SU-DHL-6 (cell line): ENCODE measurements at regions not wholly inside any gene's neighbourhood (a gene's known extent, or its start where the extent isn't known, plus 50 kb on each side); places are given as distances from the start of the nearest gene placed in this dataset.

ENCODE experiments used
- H2AFZ ChIP-seq: fragments of 200-600 bp; sonication (generic); 2 replicates; pipeline ENCODE4 v1.6.1; 2014; ENCODE audit warnings: low read depth, mild to moderate bottlenecking, moderate library complexity, mixed read lengths, antibody characterized with exemption, low read length; ENCODE audit not compliant: severe bottlenecking
- H3F3A ChIP-seq: fragments of 200-600 bp; shearing (Covaris generic); 2 replicates; pipeline ENCODE4 v1.6.0; 2016; ENCODE audit warnings: antibody characterized with exemption, mild to moderate bottlenecking; ENCODE audit not compliant: insufficient read depth
- H3K27ac ChIP-seq: fragments of 200-600 bp; sonication (generic); 2 replicates; pipeline ENCODE4 v1.5.1; 2016; ENCODE audit warnings: low read depth, mild to moderate bottlenecking, low read length, moderate library complexity, mixed read lengths
- H3K27me3 ChIP-seq: fragments of 200-600 bp; sonication (generic), shearing (Covaris generic); 2 replicates; pipeline ENCODE4 v1.6.0; 2014; ENCODE audit warnings: mild to moderate bottlenecking, low read length
- H3K36me3 ChIP-seq: fragments of 200-600 bp; sonication (generic); 2 replicates; pipeline ENCODE4 v1.6.1; 2014; ENCODE audit warnings: mild to moderate bottlenecking, low read length, mixed read lengths
- H3K4me2 ChIP-seq: fragments of 300-600, 200-600 bp; shearing (Covaris generic), sonication (generic); 2 replicates; pipeline ENCODE4 v1.6.0; 2014; ENCODE audit warnings: low read length, low read depth, mild to moderate bottlenecking; ENCODE audit not compliant: poor library complexity, severe bottlenecking
- H3K4me3 ChIP-seq: fragments of 200-600 bp; sonication (generic); 2 replicates; pipeline ENCODE4 v1.5.1; 2014; ENCODE audit warnings: antibody characterized with exemption, low read length, mild to moderate bottlenecking, mixed read lengths; ENCODE audit not compliant: insufficient read depth, poor library complexity, severe bottlenecking
- H3K79me2 ChIP-seq: fragments of 200-600 bp; sonication (generic); 2 replicates; pipeline ENCODE4 v1.6.1; 2014; ENCODE audit warnings: mild to moderate bottlenecking, low read length, moderate library complexity; ENCODE audit not compliant: insufficient read depth
- H3K9ac ChIP-seq: fragments of 200-600 bp; sonication (generic); 2 replicates; pipeline ENCODE4 v1.7.0; 2014; ENCODE audit warnings: mild to moderate bottlenecking, low read length
- H3K9me2 ChIP-seq: fragments of 200-600 bp; sonication (generic); replicated peaks from 2 replicates; pipeline ENCODE4 v1.6.1; 2014; ENCODE audit warnings: low read length; ENCODE audit not compliant: insufficient read depth
- H3K9me3 ChIP-seq: fragments of 200-600 bp; sonication (generic); 2 replicates; pipeline ENCODE4 v1.6.1; 2014; ENCODE audit warnings: low read length, mixed read lengths; ENCODE audit not compliant: insufficient read depth
- H4K20me1 ChIP-seq: fragments of 200-600 bp; sonication (generic); 2 replicates; pipeline ENCODE4 v1.6.1; 2014; ENCODE audit warnings: low read depth, mild to moderate bottlenecking, antibody characterized with exemption, low read length, moderate library complexity, mixed read lengths
- CTCF ChIP-seq: fragments of 200-600 bp; sonication (generic); IDR thresholded peaks from one replicate; pipeline ENCODE4 v1.5.1; 2017; ENCODE audit warnings: antibody characterized with exemption, mild to moderate bottlenecking, low read length, moderate library complexity; ENCODE audit not compliant: insufficient read depth, poor library complexity, severe bottlenecking
- EZH2phosphoT487 ChIP-seq: fragments of 200-600 bp; sonication (generic), shearing (Covaris generic); conservative IDR thresholded peaks from 2 replicates; pipeline ENCODE4 v1.6.1; 2018; ENCODE audit warnings: mild to moderate bottlenecking, antibody characterized with exemption, low read length, moderate library complexity, mixed read lengths

GRCh38 chr14:87309557-87309956 lies 683.4 kb downstream of the GALC start:
- H3K9me2 ChIP-seq = no peaks in the 10 kb centered on the region
- H3K4me2 ChIP-seq = no peak overlapping the region
- H2AFZ ChIP-seq = no peak overlapping the region
- H3K4me3 ChIP-seq = no peak overlapping the region
- no peaks in the 10 kb centered on the region for H3K27me3 ChIP-seq
- H3K79me2 ChIP-seq = no peaks in the 10 kb centered on the region
- no peaks in the 10 kb centered on the region for H3F3A ChIP-seq
- no peaks in the 10 kb centered on the region for H3K36me3 ChIP-seq
- H4K20me1 ChIP-seq = no peaks in the 10 kb centered on the region
- H3K27ac ChIP-seq = no peak overlapping the region
- H3K9me3 ChIP-seq = no peaks in the 10 kb centered on the region
- H3K9ac ChIP-seq = no peak overlapping the region
- TF ChIP-seq EZH2phosphoT487 (no peak), CTCF (no peak)

DNA sequence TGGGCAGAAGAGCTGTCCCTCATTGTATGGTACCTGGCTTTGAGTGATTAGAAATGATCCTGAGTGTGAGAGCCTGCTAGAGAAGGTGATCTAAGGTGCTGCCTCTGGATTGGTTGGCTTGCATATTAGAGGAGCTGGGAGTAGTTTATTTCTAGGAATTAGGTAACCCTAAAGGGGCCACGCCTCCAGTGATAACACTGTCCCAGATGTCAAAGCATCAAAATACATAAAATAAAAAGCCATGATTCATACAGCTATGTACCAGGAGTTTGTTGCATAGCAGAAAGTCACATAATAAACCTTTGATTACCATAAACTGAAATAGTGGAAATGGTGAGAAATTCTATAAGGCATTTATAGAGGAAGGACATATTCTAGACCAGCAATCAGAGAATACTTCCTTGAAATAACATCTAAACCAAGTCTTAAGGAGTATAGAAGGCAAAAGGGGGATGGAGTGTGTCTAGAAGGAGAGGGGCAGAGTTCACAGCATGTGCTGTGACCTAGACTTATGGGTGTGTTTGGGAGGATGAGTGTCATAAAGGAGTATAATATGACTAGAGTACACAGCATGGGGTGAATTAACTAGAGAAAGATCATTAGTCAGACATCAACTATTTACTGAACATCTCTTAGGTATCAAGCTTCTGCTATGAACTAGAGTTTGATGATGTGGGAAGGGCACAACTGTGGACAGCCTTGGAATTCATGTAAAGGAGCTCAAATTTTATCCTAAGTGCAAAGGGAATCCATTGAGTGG lies 686.4 kb downstream of the GALC start:
- no peak for TF ChIP-seq EZH2phosphoT487
- no peak for TF ChIP-seq CTCF
- no peak overlapping the region for H2AFZ ChIP-seq
- H3K4me2 ChIP-seq = no peak overlapping the region

GRCh38 chr14:87305345-87305744 lies 687.6 kb downstream of the GALC start:
- H3K4me3 ChIP-seq = no peak overlapping the region
- H3K9me3 ChIP-seq = no peaks in the 10 kb centered on the region

More for the DNA sequence above, 686.4 kb downstream of the GALC start:
- H4K20me1 ChIP-seq = no peaks in the 10 kb centered on the region
- no peaks in the 10 kb centered on the region for H3K27me3 ChIP-seq
- H3K27ac ChIP-seq = no peak overlapping the region
- no peak overlapping the region for H3K4me3 ChIP-seq
- no peaks in the 10 kb centered on the region for H3K36me3 ChIP-seq
- no peaks in the 10 kb centered on the region for H3K79me2 ChIP-seq
- H3K9me2 ChIP-seq = no peaks in the 10 kb centered on the region
- H3K9ac ChIP-seq = no peak overlapping the region
- no peaks in the 10 kb centered on the region for H3K9me3 ChIP-seq
- no peaks in the 10 kb centered on the region for H3F3A ChIP-seq

More at GRCh38 chr14:87305345-87305744, 687.6 kb downstream of the GALC start:
- H3K36me3 ChIP-seq = no peaks in the 10 kb centered on the region
- H3F3A ChIP-seq = no peaks in the 10 kb centered on the region
- no peaks in the 10 kb centered on the region for H3K79me2 ChIP-seq
- no peak overlapping the region for H2AFZ ChIP-seq
- H3K9ac ChIP-seq = no peak overlapping the region
- no peaks in the 10 kb centered on the region for H3K27me3 ChIP-seq
- TF ChIP-seq EZH2phosphoT487 (no peak), CTCF (no peak)
- H3K9me2 ChIP-seq = no peaks in the 10 kb centered on the region
- no peaks in the 10 kb centered on the region for H4K20me1 ChIP-seq
- H3K27ac ChIP-seq = no peak overlapping the region
- no peak overlapping the region for H3K4me2 ChIP-seq
